ENCODE measurements at regions not wholly inside any gene's neighbourhood (a gene's known extent, or its start where the extent isn't known, plus 50 kb on each side); places are given as distances from the start of the nearest gene placed in this dataset.

DNA sequence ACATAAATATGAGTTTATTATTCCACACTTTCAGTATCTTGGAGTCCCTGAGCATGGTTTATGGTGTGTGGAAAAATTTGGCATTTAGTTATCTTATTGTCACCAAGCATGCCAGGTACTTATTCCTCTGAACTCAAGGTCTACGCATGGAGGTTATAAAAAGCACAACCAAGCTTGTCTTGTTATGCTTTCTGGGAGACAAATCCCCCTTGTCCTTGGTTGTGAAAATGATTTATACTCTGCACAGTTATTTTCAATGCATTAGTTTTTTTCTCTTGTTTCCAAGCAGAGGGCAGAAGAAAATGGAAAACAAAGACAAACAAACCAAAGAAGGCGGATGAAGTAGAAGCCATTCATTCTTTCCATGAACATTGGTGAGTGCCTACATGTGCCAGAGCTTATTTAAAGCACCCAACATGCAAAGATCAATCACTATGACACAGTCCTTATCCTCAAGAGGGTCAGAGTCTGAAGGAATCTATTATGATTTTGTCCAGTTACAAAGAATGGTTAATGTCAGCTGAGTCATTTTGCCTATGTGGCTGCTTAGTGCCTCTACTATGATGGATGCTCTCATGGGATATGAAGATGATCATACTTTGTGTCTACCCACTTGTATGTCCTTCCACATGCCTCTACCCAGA, 323.1 kb downstream of the TENT4A start:
- Mint-ChIP-seq H3K4me3 (no peak overlapping the region), H3K27ac (no peak overlapping the region), H3K9me3 (peaks cover 2% of the 10 kb centered on the region), H3K27me3 (peaks cover 4% of the 10 kb centered on the region), H3K4me1 (no peaks in the 10 kb centered on the region), H3K36me3 (no peaks in the 10 kb centered on the region)
- DNase-seq: no peak

DNA sequence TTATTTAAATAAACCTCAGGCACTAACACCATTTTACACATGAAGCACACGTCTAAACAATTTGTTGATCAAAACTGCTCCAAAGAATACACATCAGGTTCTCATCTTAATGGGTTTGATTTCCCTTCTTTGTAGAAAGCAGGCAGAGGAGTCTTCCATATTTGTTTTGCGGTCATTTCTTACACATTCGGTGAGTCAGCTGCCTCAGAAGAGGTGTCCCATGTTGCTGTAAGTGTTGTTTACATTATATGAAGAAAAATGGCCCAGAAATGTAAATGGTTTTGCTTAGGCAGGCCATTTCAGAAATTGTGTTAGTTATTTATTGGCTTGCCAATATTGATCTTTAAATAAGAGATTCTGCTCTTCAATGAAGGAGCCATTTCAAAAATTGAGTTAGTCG, 325.8 kb downstream of the TENT4A start:
- no peak for DNase-seq
- H3K4me1 Mint-ChIP-seq: no peaks in the 10 kb centered on the region
- H3K36me3 Mint-ChIP-seq: no peaks in the 10 kb centered on the region
- H3K9me3 Mint-ChIP-seq: peaks cover 2% of the 10 kb centered on the region
- no peak overlapping the region for H3K27ac Mint-ChIP-seq
- H3K27me3 Mint-ChIP-seq: peaks cover 5% of the 10 kb centered on the region
- no peak overlapping the region for H3K4me3 Mint-ChIP-seq

DNA sequence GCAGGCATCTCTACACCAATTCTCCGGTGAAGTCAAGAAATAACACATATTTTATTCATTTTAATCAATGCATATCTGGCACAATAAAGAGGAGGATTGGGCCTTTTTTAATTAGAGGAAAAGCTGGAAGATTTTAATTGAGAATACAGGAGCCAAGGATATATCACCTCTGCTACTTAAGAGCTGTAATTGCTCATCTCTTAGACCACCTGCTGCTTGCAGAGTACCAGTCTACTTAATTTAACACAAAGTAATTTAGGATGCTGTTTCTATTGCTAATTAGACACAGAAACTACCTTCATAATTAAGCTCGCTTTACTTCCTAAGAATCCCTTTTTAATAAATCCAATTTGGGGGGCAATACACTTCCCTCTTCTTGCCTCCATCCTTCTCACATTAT, 326.9 kb downstream of the TENT4A start:
- Mint-ChIP-seq H3K9me3 (peaks cover 2% of the 10 kb centered on the region), H3K4me1 (no peaks in the 10 kb centered on the region), H3K27me3 (peaks cover 5% of the 10 kb centered on the region), H3K27ac (no peak overlapping the region), H3K36me3 (no peaks in the 10 kb centered on the region), H3K4me3 (no peak overlapping the region)
- DNase-seq: no peak

DNA sequence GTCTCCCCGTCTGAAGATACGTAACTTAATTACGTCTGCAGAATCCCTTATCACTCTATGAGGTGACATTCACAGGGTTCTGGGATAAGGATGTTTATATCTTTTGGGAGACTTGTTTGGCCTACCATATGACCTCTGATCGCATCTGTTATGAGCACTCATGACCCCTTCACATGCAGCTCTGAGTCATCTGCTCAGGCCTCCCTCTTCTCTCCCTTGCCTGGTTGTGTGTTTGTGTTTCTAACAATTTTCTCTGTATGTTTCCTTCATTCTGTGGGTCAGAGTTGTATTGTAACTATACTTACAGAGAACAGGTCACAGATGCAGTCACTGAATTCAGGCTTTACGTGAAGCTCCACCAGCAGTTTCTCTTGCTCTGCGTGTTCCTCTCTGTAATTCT, 330.6 kb downstream of the TENT4A start:
- no peak overlapping the region for H3K27ac Mint-ChIP-seq
- no peaks in the 10 kb centered on the region for H3K9me3 Mint-ChIP-seq
- H3K4me1 Mint-ChIP-seq: no peaks in the 10 kb centered on the region
- H3K36me3 Mint-ChIP-seq: no peaks in the 10 kb centered on the region
- no peak overlapping the region for H3K4me3 Mint-ChIP-seq
- no peak for DNase-seq
- peaks cover 5% of the 10 kb centered on the region for H3K27me3 Mint-ChIP-seq

DNA sequence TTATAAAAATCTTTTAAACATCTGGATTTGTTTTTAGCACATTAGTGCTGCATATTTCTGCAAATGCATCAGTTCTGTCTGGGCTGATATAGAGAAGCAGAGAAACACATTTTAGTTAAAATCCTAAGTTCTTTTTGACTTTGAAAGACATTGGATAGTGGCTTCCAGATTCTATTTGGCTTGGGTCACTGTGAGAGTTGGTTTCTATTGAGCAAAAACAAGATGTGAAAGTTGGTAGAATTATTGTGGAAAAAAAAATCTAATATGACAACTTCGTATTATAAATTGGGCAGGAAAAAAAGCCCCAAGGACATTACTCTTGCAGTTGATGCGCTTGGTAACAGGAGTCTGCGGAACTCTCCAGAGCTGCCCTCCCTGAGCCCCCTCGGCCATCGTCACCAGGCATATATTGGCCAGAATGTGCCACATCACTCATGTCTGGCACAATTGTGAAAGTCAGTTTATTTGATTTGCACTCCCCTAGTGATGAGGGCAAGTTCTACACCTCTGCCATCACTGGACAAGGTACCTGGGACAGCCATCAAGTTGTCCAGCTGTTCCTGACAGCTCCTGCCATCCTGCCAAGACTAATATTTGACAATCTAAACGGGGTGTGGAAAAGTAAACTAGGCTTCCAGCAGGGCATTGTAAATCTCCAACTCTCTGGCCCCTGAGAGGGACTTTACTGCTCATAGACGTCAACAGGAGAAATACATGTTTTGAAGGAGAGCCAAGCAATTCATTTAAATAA, 334.5 kb downstream of the TENT4A start:
- peaks cover 2% of the 10 kb centered on the region for H3K9me3 Mint-ChIP-seq
- no peak for DNase-seq
- no peaks in the 10 kb centered on the region for H3K4me1 Mint-ChIP-seq
- no peak overlapping the region for H3K27ac Mint-ChIP-seq
- H3K27me3 Mint-ChIP-seq: no peaks in the 10 kb centered on the region
- no peak overlapping the region for H3K4me3 Mint-ChIP-seq
- no peaks in the 10 kb centered on the region for H3K36me3 Mint-ChIP-seq

DNA sequence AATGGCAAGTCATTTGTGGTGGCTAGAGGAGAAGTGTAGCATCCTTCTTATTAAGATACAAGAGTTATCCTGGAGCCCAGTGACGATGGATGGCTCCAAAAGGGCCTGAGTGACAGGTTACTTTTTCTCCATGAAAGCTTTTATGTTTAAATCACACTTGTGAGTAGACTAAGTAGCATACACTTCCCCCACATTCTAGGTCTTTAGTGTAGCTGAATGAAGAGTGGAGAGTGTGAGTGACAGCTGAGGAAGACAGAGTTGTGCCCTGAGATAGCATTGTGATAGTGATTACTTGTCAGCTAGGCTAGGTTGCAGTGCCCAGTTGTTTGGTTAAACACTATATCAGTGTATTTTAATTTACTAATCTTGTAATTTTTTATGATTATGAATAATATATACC, 337.8 kb downstream of the TENT4A start:
- Mint-ChIP-seq H3K4me1 (no peaks in the 10 kb centered on the region), H3K4me3 (no peak overlapping the region), H3K36me3 (no peaks in the 10 kb centered on the region), H3K27me3 (no peaks in the 10 kb centered on the region), H3K27ac (no peak overlapping the region), H3K9me3 (peaks cover 2% of the 10 kb centered on the region)
- no peak for DNase-seq

DNA sequence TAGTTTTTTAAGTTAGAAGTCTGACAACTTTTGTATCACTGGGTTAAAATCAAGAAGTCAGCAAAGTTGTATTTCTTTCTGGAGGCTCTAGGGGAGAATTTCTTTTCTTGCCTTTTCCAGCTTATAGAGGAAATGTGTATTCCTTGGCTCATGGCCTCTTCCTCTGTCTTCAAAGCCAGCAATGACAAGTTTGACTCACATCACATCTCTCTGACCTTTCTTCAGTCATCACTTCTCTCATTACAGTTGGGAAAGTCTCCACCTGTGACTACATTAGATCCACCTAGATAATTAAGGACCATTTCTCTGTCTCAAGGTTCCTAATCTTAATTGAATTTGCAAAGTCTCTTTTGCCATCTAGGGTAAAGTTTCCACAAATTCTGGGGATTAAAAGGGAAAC, 339.9 kb downstream of the TENT4A start:
- Mint-ChIP-seq H3K4me1 (no peaks in the 10 kb centered on the region), H3K27ac (no peak overlapping the region), H3K4me3 (no peak overlapping the region), H3K9me3 (peaks cover 2% of the 10 kb centered on the region), H3K27me3 (no peaks in the 10 kb centered on the region), H3K36me3 (no peaks in the 10 kb centered on the region)
- no peak for DNase-seq

DNA sequence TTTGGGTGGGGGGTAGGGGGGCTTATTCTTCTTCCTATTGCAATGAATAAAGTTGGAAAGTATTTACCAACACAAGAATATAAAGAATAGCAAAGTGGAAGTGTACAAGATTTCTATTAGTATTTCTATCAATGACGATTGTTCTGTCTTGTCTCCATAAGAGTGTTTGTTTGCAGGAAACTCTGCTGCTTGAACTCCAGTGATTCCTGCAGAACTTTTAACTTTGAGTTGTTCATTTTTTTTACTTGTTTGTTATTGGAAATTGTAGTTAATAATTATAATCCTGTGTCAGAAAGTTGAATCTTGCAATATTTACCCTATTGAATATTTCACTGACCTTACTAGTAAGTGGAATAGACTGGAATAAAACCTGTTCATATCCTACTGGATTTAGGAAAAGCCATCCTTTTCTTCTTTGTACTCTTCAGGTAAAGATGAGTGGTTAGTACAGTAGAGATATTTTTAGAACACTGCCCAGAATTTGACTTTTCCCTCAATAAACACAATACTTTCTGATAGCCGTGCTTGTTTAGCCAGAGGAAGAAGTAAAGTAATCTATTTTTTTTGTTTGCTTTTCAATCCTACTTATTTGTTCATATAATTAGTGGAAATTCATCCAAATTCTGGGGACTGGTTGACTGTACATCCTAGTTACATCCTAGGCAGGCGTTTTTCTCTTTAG, 340.4 kb downstream of the TENT4A start:
- Mint-ChIP-seq H3K4me3 (no peak overlapping the region), H3K36me3 (no peaks in the 10 kb centered on the region), H3K27ac (no peak overlapping the region), H3K27me3 (no peaks in the 10 kb centered on the region), H3K9me3 (peaks cover 2% of the 10 kb centered on the region), H3K4me1 (no peaks in the 10 kb centered on the region)
- no peak for DNase-seq

DNA sequence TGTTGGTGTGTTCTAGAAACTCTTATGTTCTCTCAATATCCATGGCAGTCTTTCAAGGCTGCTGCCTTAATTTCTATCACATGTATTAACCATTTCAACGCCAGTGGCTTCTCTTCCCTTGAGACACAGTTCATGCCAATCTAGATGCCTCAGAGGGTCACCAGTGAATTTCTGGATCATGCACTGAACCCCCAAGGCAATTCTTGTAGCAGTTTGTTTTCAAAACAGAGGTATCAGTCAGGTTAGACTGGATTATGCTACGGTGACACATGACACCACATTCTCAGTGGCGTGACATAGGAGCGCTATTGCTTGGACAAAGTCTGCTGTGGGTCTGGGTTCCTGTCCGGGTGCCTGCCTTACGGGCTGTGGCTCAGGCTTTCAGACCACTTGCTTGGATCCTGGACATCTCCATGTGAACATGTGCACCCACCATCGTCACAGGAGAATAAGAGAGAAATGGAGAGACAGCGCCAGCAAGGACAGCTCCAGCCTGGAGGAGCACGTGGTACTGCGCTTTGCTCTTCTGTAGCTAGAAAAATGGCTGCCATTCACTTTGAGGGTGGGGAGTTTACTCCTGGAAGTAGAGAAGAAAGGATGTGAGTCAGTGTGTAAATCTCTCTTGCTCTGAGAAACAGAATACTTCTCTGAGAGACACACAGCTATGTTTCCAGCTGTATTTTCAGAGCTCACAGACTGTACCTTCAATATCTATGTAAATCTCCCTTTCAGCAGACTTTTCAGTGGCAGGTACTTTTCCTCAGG, 329.3 kb upstream of the ADCY2 start:
- Mint-ChIP-seq H3K9me3 (peaks cover 9% of the 10 kb centered on the region), H3K4me3 (no peak overlapping the region), H3K27ac (no peak overlapping the region), H3K27me3 (no peaks in the 10 kb centered on the region), H3K36me3 (no peaks in the 10 kb centered on the region), H3K4me1 (no peaks in the 10 kb centered on the region)
- no peak for DNase-seq

DNA sequence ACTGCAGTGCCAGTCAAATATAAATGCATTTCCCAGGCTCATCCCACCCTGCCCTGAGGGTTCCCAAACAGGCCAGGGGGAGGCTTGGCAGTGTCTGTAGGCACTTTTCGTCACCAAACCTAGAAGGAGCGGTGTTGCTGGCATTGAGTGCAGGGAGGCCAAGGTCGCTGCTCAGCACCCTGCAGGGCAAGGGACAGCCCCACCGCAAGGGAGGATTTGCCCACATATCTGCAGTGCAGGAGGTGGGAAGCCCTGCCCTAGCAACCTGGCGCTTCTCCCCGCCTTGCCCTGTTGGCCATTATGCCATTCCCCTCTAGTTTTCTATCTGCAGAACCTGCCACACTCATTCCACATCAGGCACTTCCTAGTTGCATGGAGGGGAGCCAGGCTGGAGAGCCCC, 327.8 kb upstream of the ADCY2 start:
- no peaks in the 10 kb centered on the region for H3K9me3 Mint-ChIP-seq
- H3K27me3 Mint-ChIP-seq: no peaks in the 10 kb centered on the region
- no peaks in the 10 kb centered on the region for H3K36me3 Mint-ChIP-seq
- H3K4me3 Mint-ChIP-seq: no peak overlapping the region
- H3K4me1 Mint-ChIP-seq: no peaks in the 10 kb centered on the region
- no peak overlapping the region for H3K27ac Mint-ChIP-seq
- DNase-seq: no peak

DNA sequence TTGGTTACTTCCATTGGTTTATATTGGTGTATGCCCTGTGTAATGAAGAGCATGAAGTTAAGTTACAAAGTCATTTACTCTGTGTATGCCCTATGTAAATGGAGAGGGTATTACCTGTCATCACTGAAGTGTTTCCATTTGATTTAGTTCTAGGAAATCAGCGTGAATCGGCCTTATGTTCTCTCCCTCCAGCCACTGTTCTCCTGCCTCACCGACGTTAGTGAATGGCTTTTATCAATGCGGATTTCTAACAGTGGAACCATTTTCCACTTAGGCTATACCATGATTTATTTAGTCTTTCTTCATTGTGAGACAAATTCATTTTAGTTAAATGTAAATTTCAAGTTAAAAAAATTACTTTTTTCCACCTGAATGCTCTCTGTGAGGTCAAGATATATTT, 327.0 kb upstream of the ADCY2 start:
- Mint-ChIP-seq H3K27me3 (no peaks in the 10 kb centered on the region), H3K36me3 (no peaks in the 10 kb centered on the region), H3K4me3 (no peak overlapping the region), H3K27ac (no peak overlapping the region), H3K9me3 (no peaks in the 10 kb centered on the region), H3K4me1 (no peaks in the 10 kb centered on the region)
- no peak for DNase-seq

DNA sequence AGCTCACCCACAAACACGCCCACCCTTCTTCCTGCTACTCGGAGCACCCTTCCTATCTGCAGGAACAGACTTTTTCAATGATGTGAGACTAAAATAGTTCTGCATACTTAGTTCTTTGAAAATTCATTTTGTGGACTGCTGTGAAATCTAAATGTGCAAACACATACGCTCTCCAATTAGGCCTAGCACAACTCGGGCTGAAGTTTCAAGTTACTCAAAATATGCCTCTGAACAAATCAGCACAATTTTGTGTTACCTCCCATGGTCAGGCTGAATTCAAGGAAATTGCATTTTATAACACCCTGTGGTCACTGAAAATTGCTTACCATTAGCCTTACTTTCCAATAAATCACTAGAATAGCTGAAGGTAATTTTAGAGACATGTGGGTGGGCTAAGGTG, 323.8 kb upstream of the ADCY2 start:
- H3K9me3 Mint-ChIP-seq: no peaks in the 10 kb centered on the region
- H3K36me3 Mint-ChIP-seq: no peaks in the 10 kb centered on the region
- no peak overlapping the region for H3K4me3 Mint-ChIP-seq
- H3K27me3 Mint-ChIP-seq: no peaks in the 10 kb centered on the region
- H3K4me1 Mint-ChIP-seq: no peaks in the 10 kb centered on the region
- no peak for DNase-seq
- no peak overlapping the region for H3K27ac Mint-ChIP-seq

DNA sequence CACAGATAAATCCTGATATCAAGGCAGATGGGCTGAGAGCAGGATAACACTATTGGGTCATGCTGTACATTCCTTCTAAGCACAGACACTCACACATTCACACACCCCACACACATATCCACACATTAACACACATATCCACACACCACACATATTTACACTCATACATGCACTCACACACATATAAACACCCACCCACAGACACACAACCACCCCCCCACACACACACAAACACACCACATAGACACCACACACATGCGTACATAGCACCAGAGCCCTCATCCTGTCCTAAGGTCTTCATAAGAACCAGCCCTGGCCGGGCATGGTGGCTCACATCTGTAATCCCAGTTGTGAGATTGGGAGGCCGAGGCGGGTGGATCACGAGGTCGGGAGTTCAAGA, 322.3 kb upstream of the ADCY2 start:
- no peaks in the 10 kb centered on the region for H3K36me3 Mint-ChIP-seq

DNA sequence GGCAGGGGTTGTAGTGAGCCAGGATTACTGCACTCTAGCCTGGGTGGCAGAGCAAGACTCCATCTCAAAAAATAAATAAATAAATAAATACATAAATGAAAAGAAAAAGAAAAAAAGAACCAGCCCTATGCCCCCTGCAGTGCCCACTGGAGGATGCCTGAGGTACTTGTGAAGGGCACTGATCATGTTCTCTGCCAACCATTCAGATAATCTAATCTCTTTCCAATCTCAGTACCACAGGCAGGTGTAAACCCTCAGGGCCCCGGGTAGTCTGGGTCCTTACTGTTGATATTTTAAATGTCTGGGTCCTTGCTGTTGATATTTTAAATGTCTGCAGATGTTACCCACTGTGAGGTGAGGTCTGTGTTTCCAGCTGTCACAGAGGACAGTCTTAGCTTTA, 321.8 kb upstream of the ADCY2 start:
- Mint-ChIP-seq H3K27ac (no peak overlapping the region), H3K36me3 (no peaks in the 10 kb centered on the region), H3K9me3 (no peaks in the 10 kb centered on the region), H3K27me3 (no peaks in the 10 kb centered on the region), H3K4me1 (no peaks in the 10 kb centered on the region), H3K4me3 (no peak overlapping the region)
- no peak for DNase-seq

More for the DNA sequence above, 322.3 kb upstream of the ADCY2 start:
- no peak for DNase-seq
- Mint-ChIP-seq H3K9me3 (no peaks in the 10 kb centered on the region), H3K4me3 (no peak overlapping the region), H3K4me1 (no peaks in the 10 kb centered on the region), H3K27ac (no peak overlapping the region), H3K27me3 (no peaks in the 10 kb centered on the region)

DNA sequence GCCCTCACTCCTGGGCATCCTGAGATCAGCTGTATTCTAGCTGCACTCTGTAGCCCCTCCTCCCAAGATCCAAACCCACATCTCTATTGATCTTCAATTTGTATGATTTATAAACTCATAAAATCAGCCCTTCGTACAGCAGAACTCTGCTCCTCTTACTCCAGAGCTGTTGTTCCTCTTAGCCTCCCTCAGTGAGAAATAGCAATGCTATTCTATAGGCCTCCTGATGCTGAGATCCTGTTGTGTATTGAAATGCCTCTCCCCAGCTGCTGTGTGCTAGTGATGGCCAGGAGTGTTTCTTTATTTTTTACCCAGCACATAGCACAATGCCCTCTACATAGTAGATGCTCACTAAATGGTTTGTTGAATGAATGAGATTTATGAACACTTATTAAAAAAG, 320.5 kb upstream of the ADCY2 start:
- no peak overlapping the region for H3K4me3 Mint-ChIP-seq
- no peak for DNase-seq
- H3K4me1 Mint-ChIP-seq: no peaks in the 10 kb centered on the region
- no peaks in the 10 kb centered on the region for H3K9me3 Mint-ChIP-seq
- H3K36me3 Mint-ChIP-seq: no peaks in the 10 kb centered on the region
- no peaks in the 10 kb centered on the region for H3K27me3 Mint-ChIP-seq
- H3K27ac Mint-ChIP-seq: no peak overlapping the region

Measured in activated naive CD8-positive, alpha-beta T cell treated with anti-CD3 and anti-CD28 coated beads for 36 hours (primary cell).